ENCODE measurements at regions not wholly inside any gene's neighbourhood (a gene's known extent, or its start where the extent isn't known, plus 50 kb on each side); places are given as distances from the start of the nearest gene placed in this dataset.

DNA sequence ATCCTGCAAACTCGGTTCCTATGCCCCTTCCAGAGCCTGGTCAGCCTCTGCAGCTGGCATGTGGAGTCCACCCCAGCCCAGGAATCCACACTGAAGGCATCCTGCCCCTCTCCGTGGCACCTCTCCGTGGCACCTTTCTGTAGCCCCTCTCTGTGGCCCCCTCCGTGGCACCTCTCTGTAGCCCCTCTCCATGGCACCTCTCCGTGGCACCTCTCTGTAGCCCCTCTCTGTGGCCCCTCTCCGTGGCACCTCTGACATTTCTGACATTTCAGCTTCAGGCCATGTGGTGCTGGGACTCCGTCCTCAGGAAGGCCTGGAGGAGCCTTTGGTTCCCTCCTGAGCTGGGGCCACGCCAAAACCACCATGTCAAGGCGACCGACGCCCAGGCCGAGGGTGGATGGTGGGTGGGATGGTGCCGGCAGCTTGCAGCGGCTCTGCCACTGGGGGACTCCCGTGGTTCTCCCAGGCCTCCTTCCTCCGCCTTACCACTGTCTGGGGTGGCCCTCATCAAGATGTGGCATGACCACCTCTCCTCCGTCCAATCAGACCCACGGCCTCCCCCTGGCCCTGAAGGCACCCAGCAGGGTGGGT lies 1518.5 kb downstream of the BRD1 start:
- TF ChIP-seq, protein P1, sequence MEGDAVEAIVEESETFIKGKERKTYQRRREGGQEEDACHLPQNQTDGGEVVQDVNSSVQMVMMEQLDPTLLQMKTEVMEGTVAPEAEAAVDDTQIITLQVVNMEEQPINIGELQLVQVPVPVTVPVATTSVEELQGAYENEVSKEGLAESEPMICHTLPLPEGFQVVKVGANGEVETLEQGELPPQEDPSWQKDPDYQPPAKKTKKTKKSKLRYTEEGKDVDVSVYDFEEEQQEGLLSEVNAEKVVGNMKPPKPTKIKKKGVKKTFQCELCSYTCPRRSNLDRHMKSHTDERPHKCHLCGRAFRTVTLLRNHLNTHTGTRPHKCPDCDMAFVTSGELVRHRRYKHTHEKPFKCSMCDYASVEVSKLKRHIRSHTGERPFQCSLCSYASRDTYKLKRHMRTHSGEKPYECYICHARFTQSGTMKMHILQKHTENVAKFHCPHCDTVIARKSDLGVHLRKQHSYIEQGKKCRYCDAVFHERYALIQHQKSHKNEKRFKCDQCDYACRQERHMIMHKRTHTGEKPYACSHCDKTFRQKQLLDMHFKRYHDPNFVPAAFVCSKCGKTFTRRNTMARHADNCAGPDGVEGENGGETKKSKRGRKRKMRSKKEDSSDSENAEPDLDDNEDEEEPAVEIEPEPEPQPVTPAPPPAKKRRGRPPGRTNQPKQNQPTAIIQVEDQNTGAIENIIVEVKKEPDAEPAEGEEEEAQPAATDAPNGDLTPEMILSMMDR (IDR thresholded peaks at IDR 0.05; ENCODE audit: low read depth, low read length, missing control alignments), result no peak
- DNase-seq (ENCODE audit: low read depth), result no peak
- H3K4me3 ChIP-seq (ENCODE audit: low read depth, low read length), result no peak overlapping the region

DNA sequence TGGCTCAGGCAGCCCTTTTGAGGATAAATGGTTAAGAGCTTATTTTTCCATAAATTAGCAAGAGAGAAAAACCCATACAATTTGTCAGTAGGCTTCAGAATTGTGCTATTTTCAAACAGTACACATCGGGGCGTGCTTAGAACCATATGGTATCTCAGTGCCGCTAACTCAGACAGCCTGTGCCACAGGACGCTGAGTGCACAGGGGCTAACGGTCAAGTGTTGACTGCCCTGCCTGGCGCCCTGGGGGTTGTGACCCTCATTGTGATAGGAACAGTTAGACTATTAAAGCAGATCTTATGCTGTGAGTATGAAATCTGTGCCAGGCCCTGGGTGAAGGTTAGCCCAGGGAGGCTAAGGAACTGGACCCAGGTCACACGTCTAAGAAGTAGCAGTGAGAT lies 1519.7 kb downstream of the BRD1 start:
- no peak for DNase-seq (ENCODE audit: low read depth)
- H3K4me3 ChIP-seq (ENCODE audit: low read depth, low read length), result no peak overlapping the region
- TF ChIP-seq, protein P1 (IDR thresholded peaks at IDR 0.05; ENCODE audit: low read depth, low read length, missing control alignments), result no peak

DNA sequence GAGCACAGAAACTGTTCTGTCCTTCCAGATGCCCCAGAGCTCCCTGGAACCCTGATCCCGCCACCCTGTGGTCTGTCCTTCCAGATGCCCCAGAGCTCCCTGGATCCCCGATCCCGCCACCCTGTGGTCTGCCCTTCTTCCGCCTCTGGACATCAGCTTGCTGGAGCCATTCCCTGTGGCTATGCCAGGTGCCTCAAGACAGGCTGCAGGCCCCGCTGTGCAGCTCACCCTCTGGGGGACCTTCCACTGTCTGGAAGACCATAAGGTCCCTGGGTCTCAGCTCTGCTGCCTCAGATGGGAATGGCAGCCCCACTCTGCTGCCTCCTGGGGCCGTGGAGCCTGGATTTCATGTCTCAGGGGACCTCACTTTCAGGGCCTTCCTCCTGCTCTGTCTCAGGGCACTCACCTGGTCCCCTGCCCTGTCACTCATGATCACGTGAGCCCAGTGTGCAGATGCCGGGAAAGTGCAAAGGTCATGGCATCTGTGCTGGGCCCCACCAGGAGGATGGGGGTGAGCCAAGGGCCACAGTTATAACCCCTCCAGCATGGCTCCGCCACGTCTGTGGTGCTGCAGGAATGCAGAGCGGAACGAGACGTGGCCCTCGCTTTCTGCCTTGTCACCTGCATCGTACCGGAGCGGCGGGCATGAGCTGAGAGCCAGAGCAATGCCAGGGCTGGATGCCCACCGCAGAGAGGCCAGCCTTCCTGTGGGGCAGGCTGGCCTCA lies 1520.7 kb downstream of the BRD1 start:
- no peak for DNase-seq (ENCODE audit: low read depth)
- H3K4me3 ChIP-seq (ENCODE audit: low read depth, low read length), result no peak overlapping the region
- TF ChIP-seq, protein P1 (IDR thresholded peaks at IDR 0.05; ENCODE audit: low read depth, low read length, missing control alignments), result no peak

DNA sequence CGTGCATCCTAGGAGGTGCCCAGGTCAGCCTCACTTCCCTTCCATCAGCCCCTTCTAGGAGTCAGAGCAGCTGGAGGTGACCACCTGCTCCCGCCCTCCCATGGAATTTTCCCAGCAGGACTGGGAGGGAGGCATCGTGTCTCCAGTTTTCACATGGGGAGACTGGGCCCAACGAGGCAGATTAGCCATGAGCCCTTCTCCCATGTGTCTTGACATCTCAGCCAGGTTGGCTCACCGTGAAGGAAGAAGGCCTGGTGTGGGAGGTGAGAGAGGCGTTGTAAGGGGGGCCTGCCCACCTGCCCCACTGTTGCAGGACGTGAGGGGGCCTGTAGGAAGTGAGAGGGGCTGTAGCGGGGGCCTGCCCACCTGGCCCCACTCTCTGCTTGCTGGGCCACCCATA lies 1521.4 kb downstream of the BRD1 start:
- DNase-seq (ENCODE audit: low read depth), result no peak
- TF ChIP-seq, protein P1 (IDR thresholded peaks at IDR 0.05; ENCODE audit: low read depth, low read length, missing control alignments), result no peak
- H3K4me3 ChIP-seq (ENCODE audit: low read depth, low read length), result no peak overlapping the region

DNA sequence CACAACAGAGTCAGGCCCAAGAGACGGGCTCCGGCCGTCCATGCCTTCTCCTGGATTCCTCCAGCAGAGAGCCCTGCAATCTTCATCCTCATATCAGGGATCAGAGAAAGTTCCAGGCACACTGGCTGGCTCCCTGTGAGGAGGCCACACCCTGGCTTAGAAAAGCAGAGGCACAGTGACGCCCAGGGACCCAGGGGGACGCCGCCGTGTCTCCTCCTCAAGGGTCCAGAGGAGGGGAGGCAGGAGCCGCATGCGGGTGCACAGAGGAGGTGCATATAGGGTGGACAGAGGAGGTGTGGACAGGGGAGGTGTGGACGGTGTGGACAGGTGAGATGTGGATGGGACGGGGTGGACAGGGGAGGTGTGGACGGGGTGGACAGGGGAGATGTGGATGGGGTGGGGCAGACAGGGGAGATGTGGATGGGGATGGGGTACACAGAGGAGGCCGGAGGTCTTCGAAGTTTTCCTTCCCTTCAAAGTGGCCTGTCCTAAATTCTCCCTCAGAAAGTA lies 1521.9 kb downstream of the BRD1 start:
- TF ChIP-seq, protein P1 (IDR thresholded peaks at IDR 0.05; ENCODE audit: low read depth, low read length, missing control alignments), result no peak
- H3K4me3 ChIP-seq (ENCODE audit: low read depth, low read length), result no peak overlapping the region
- no peak for DNase-seq (ENCODE audit: low read depth)

DNA sequence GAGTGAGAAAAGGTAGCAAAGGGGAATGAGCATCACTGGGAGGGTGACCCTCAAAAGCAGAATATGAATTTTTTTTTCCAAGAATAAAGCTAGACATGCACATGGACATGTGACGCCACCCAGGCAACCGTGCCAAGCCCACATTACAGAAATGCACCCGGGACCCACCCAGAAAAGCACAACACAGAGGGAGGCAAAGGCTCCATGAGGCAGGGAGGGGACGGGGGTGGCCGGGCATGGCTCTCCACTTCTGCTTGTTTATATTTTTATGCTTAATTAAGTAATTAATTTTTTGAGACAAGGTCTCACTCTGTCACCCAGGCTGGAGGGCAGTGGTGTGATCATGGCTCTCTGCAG lies 1524.3 kb downstream of the BRD1 start:
- H3K4me3 ChIP-seq (ENCODE audit: low read depth, low read length), result no peak overlapping the region
- TF ChIP-seq, protein P1 (IDR thresholded peaks at IDR 0.05; ENCODE audit: low read depth, low read length, missing control alignments), result no peak
- no peak for DNase-seq (ENCODE audit: low read depth)
